Naive thymus-derived CD4-positive, alpha-beta T cell (primary cell): ENCODE measurements at regions not wholly inside any gene's neighbourhood (a gene's known extent, or its start where the extent isn't known, plus 50 kb on each side); places are given as distances from the start of the nearest gene placed in this dataset.

Experiments used
- ATAC-seq: fragments of 150-1000 bp; cut with Tn5 transposase; 2 replicates; pipeline ENCODE4 v1.10.0; 2021; ENCODE audit warnings: mild to moderate bottlenecking, moderate library complexity
- CTCF ChIA-PET: fragments of 350-600 bp; sonication (Branson Sonifier 250); formaldehyde crosslinking; loops from one replicate; lab custom pipeline; 2021; ENCODE audit warnings: antibody characterized with exemption; lab: Charles Lee
- POLR2A ChIA-PET: fragments of 350-600 bp; sonication (Branson Sonifier 250); formaldehyde crosslinking; loops from one replicate; lab custom pipeline; 2021; ENCODE audit warnings: antibody characterized with exemption, inconsistent platforms; lab: Charles Lee
- DNase-seq, 9 donors: peaks; one replicate each; pipeline versions ENCODE4 v3.0.0 to v3.0.0-alpha.2; 2020 to 2022; ENCODE audit warnings: mixed read lengths in 1 of 9
- H3K27ac ChIP-seq: one replicate; pipeline ENCODE4 v1.7.0; 2013; ENCODE audit warnings: mild to moderate bottlenecking, low read depth, low read length, moderate library complexity
- H3K27me3 ChIP-seq, 2 donors: one replicate each; pipeline ENCODE4 v1.7.0; 2013; ENCODE audit warnings: low read length in 2 of 2, mild to moderate bottlenecking in 2 of 2, moderate library complexity in 2 of 2; ENCODE audit not compliant: control insufficient read depth in 2 of 2, insufficient read depth in 2 of 2
- H3K36me3 ChIP-seq, 3 experiments: 1 replicate in 2 of 3; 2 replicates in 1 of 3; pipeline ENCODE4 v1.7.0; 2013; ENCODE audit warnings: low read length in 3 of 3, mild to moderate bottlenecking in 3 of 3, moderate library complexity in 1 of 3; ENCODE audit not compliant: insufficient read depth in 3 of 3, control insufficient read depth in 2 of 3
- H3K4me1 ChIP-seq, 2 donors: one replicate each; pipeline ENCODE4 v1.7.0; 2013; ENCODE audit warnings: low read length in 2 of 2, mild to moderate bottlenecking in 2 of 2, moderate library complexity in 1 of 2; ENCODE audit not compliant: control insufficient read depth in 2 of 2, insufficient read depth in 2 of 2
- H3K4me3 ChIP-seq: 2 replicates; pipeline ENCODE4 v1.7.0; 2013; ENCODE audit warnings: mild to moderate bottlenecking, low read length
- H3K9me3 ChIP-seq, 3 experiments: 1 replicate in 2 of 3; 2 replicates in 1 of 3; pipeline ENCODE4 v1.7.0; 2013; ENCODE audit warnings: low read length in 3 of 3; ENCODE audit not compliant: control insufficient read depth in 2 of 3
- H3K27ac Mint-ChIP-seq, 9 donors: one replicate each; pipeline ENCODE4 v1.8.0; 2020 to 2022; ENCODE audit warnings: mixed read lengths in 9 of 9, mild to moderate bottlenecking in 8 of 9, moderate library complexity in 5 of 9, inconsistent platforms in 2 of 9
- H3K27me3 Mint-ChIP-seq, 5 donors: one replicate each; pipeline ENCODE4 v1.8.0; 2021 to 2022; ENCODE audit warnings: mixed read lengths in 5 of 5, mild to moderate bottlenecking in 1 of 5
- H3K36me3 Mint-ChIP-seq, 5 donors: one replicate each; pipeline ENCODE4 v1.8.0; 2020 to 2022; ENCODE audit warnings: mixed read lengths in 5 of 5, mild to moderate bottlenecking in 3 of 5, inconsistent platforms in 1 of 5
- H3K4me1 Mint-ChIP-seq, 7 donors: one replicate each; pipeline ENCODE4 v1.8.0; 2020 to 2022; ENCODE audit warnings: mixed read lengths in 7 of 7, mild to moderate bottlenecking in 3 of 7, inconsistent platforms in 1 of 7
- H3K4me3 Mint-ChIP-seq, 10 donors: one replicate each; pipeline ENCODE4 v1.8.0; 2020 to 2022; ENCODE audit warnings: mild to moderate bottlenecking in 10 of 10, mixed read lengths in 10 of 10, moderate library complexity in 6 of 10, inconsistent platforms in 2 of 10
- H3K9me3 Mint-ChIP-seq, 11 donors: one replicate each; pipeline ENCODE4 v1.8.0; 2020 to 2022; ENCODE audit warnings: mixed read lengths in 11 of 11, mild to moderate bottlenecking in 4 of 11, inconsistent platforms in 1 of 11, moderate library complexity in 1 of 11
- intact Hi-C, 2 donors: fragments of 100-400 bp; cut with micrococcal nuclease; formaldehyde crosslinking; loops; one replicate each; pipeline ENCODE4 v1.15.1; 2023

- Histone ChIP-seq H3K4me1 (no peaks in the 10 kb centered on the region), H3K9me3 (no peaks in the 10 kb centered on the region), H3K27ac (no peak overlapping the region), H3K27me3 (no peaks in the 10 kb centered on the region), H3K36me3 (no peaks in the 10 kb centered on the region), H3K4me3 (no peak overlapping the region)
- ATAC-seq: no peak
- no peak for DNase-seq
- ChIA-PET POLR2A (no interaction called here), CTCF (no interaction called here)
- no peak overlapping the region for H3K27ac Mint-ChIP-seq
- intact Hi-C loops: no loop called here
- H3K4me1 Mint-ChIP-seq: no peaks in the 10 kb centered on the region
- peaks cover 4 to 34% (median 9%) of the 10 kb centered on the region in 11 donors for H3K9me3 Mint-ChIP-seq
- H3K4me3 Mint-ChIP-seq: no peak overlapping the region
- no peaks in the 10 kb centered on the region for H3K27me3 Mint-ChIP-seq
- no peaks in the 10 kb centered on the region for H3K36me3 Mint-ChIP-seq
These were observed 1868.9 kb downstream of the PCDH7 start for GRCh38 chr4:32589097-32589496.

- Mint-ChIP-seq H3K4me3 (no peak overlapping the region), H3K27me3 (no peaks in the 10 kb centered on the region), H3K27ac (no peak overlapping the region), H3K4me1 (no peaks in the 10 kb centered on the region), H3K36me3 (no peaks in the 10 kb centered on the region), H3K9me3 (peaks cover 3 to 39% (median 9%) of the 10 kb centered on the region in 11 donors)
- intact Hi-C loops: no loop called here
- ATAC-seq: no peak
- Histone ChIP-seq H3K9me3 (no peaks in the 10 kb centered on the region), H3K27me3 (no peaks in the 10 kb centered on the region), H3K4me3 (no peak overlapping the region), H3K27ac (no peak overlapping the region), H3K4me1 (no peaks in the 10 kb centered on the region), H3K36me3 (no peaks in the 10 kb centered on the region)
- no peak for DNase-seq
- ChIA-PET CTCF (no interaction called here), POLR2A (interaction anchor here (0.6 kb wide), 1 partner anchor 1816 kb away, joined by 3 read pairs; no protein-coding TSS in a partner anchor)
These were observed 1869.7 kb downstream of the PCDH7 start for GRCh38 chr4:32589853-32590252.

GRCh38 chr4:32597354-32597753 lies 1877.2 kb downstream of the PCDH7 start:
- H3K27me3 ChIP-seq: no peaks in the 10 kb centered on the region
- Mint-ChIP-seq H3K27ac (no peak overlapping the region), H3K4me1 (no peaks in the 10 kb centered on the region), H3K9me3 (peaks cover 0 to 21% (median 5%) of the 10 kb centered on the region in 11 donors), H3K36me3 (no peaks in the 10 kb centered on the region), H3K27me3 (no peaks in the 10 kb centered on the region), H3K4me3 (no peak overlapping the region)
- intact Hi-C loops: no loop called here
- ATAC-seq (no peak), DNase-seq (no peak)
- H3K4me3 ChIP-seq: no peak overlapping the region
- H3K4me1 ChIP-seq: no peaks in the 10 kb centered on the region
- no peaks in the 10 kb centered on the region for H3K9me3 ChIP-seq
- POLR2A ChIA-PET: no interaction called here
- H3K27ac ChIP-seq: no peak overlapping the region
- CTCF ChIA-PET: no interaction called here
- no peaks in the 10 kb centered on the region for H3K36me3 ChIP-seq

- no peaks in the 10 kb centered on the region for H3K27me3 Mint-ChIP-seq
- POLR2A ChIA-PET: no interaction called here
These were observed 1881.7 kb downstream of the PCDH7 start for GRCh38 chr4:32601848-32602247.

GRCh38 chr4:32607978-32608377 lies 1887.8 kb downstream of the PCDH7 start:
- H3K27me3 Mint-ChIP-seq: no peaks in the 10 kb centered on the region
- no peaks in the 10 kb centered on the region for H3K9me3 ChIP-seq
- H3K4me1 ChIP-seq: no peaks in the 10 kb centered on the region
- peaks cover 4 to 42% (median 9%) of the 10 kb centered on the region in 11 donors for H3K9me3 Mint-ChIP-seq
- no peaks in the 10 kb centered on the region for H3K4me1 Mint-ChIP-seq
- intact Hi-C loops: no loop called here
- no peak overlapping the region for H3K27ac ChIP-seq
- H3K4me3 Mint-ChIP-seq: no peak overlapping the region
- CTCF ChIA-PET: no interaction called here
- no peaks in the 10 kb centered on the region for H3K36me3 Mint-ChIP-seq
- no peaks in the 10 kb centered on the region for H3K36me3 ChIP-seq
- DNase-seq: no peak
- no peak overlapping the region for H3K27ac Mint-ChIP-seq
- POLR2A ChIA-PET: no interaction called here
- no peak overlapping the region for H3K4me3 ChIP-seq
- no peaks in the 10 kb centered on the region for H3K27me3 ChIP-seq
- no peak for ATAC-seq

More at GRCh38 chr4:32601848-32602247, 1881.7 kb downstream of the PCDH7 start:
- Mint-ChIP-seq H3K9me3 (peaks cover 0 to 13% (median 2%) of the 10 kb centered on the region in 11 donors), H3K4me3 (no peak overlapping the region), H3K4me1 (no peaks in the 10 kb centered on the region), H3K36me3 (no peaks in the 10 kb centered on the region), H3K27ac (no peak overlapping the region)
- DNase-seq (no peak), ATAC-seq (no peak)
- CTCF ChIA-PET: no interaction called here
- Histone ChIP-seq H3K4me3 (no peak overlapping the region), H3K27me3 (no peaks in the 10 kb centered on the region), H3K36me3 (no peaks in the 10 kb centered on the region), H3K27ac (no peak overlapping the region), H3K4me1 (no peaks in the 10 kb centered on the region), H3K9me3 (no peaks in the 10 kb centered on the region)
- intact Hi-C loops: no loop called here

GRCh38 chr4:32624943-32625603 lies 1904.9 kb downstream of the PCDH7 start:
- ChIA-PET CTCF (no interaction called here), POLR2A (no interaction called here)
- no peaks in the 10 kb centered on the region for H3K36me3 Mint-ChIP-seq
- Histone ChIP-seq H3K4me3 (no peak overlapping the region), H3K4me1 (no peaks in the 10 kb centered on the region), H3K27me3 (no peaks in the 10 kb centered on the region), H3K9me3 (no peaks in the 10 kb centered on the region), H3K27ac (no peak overlapping the region), H3K36me3 (no peaks in the 10 kb centered on the region)
- ATAC-seq (no peak), DNase-seq (no peak)
- H3K4me1 Mint-ChIP-seq: no peaks in the 10 kb centered on the region
- H3K27me3 Mint-ChIP-seq: no peaks in the 10 kb centered on the region
- peaks cover 1 to 26% (median 12%) of the 10 kb centered on the region in 11 donors for H3K9me3 Mint-ChIP-seq
- intact Hi-C loops: no loop called here
- H3K27ac Mint-ChIP-seq: no peak overlapping the region
- H3K4me3 Mint-ChIP-seq: no peak overlapping the region

- H3K36me3 ChIP-seq: no peaks in the 10 kb centered on the region
These were observed 1905.6 kb downstream of the PCDH7 start for GRCh38 chr4:32625687-32626337.

More at GRCh38 chr4:32625687-32626337, 1905.6 kb downstream of the PCDH7 start:
- Histone ChIP-seq H3K4me3 (no peak overlapping the region), H3K27ac (no peak overlapping the region), H3K27me3 (no peaks in the 10 kb centered on the region), H3K9me3 (no peaks in the 10 kb centered on the region), H3K4me1 (no peaks in the 10 kb centered on the region)
- intact Hi-C loops: no loop called here
- Mint-ChIP-seq H3K9me3 (peaks cover 1 to 28% (median 10%) of the 10 kb centered on the region in 11 donors), H3K36me3 (no peaks in the 10 kb centered on the region), H3K4me1 (no peaks in the 10 kb centered on the region), H3K27ac (no peak overlapping the region), H3K27me3 (no peaks in the 10 kb centered on the region), H3K4me3 (no peak overlapping the region)
- ChIA-PET CTCF (no interaction called here), POLR2A (no interaction called here)
- DNase-seq (no peak), ATAC-seq (no peak)
